Tibial nerve (tissue), 4 donors: ENCODE measurements at regions not wholly inside any gene's neighbourhood (a gene's known extent, or its start where the extent isn't known, plus 50 kb on each side); places are given as distances from the start of the nearest gene placed in this dataset.

Experiments used
- CTCF ChIP-seq, 5 experiments: fragments of 200-600 bp in 3 of 5; fragments of 450-650 bp in 2 of 5; sonication (generic) in 3 of 5; IDR thresholded peaks; one replicate each; pipeline ENCODE4 v1.5.1; 2016 to 2019; ENCODE audit warnings: antibody characterized with exemption in 5 of 5, mild to moderate bottlenecking in 3 of 5, moderate library complexity in 2 of 5
- EP300 ChIP-seq, 2 donors: sonication (generic); formaldehyde crosslinking; IDR thresholded peaks; one replicate each; pipeline ENCODE4 v1.6.1; 2017; ENCODE audit warnings: antibody characterized with exemption in 2 of 2, mild to moderate bottlenecking in 1 of 2

GRCh38 chr9:99387431-99387830, 165.3 kb downstream of the SEC61B start:
- TF ChIP-seq CTCF (IDR thresholded peaks at IDR 0.05), result no peak
- TF ChIP-seq EP300 (IDR thresholded peaks at IDR 0.05), result no peak
